ENCODE measurements at regions not wholly inside any gene's neighbourhood (a gene's known extent, or its start where the extent isn't known, plus 50 kb on each side); places are given as distances from the start of the nearest gene placed in this dataset.

- H3K18ac ChIP-seq (ENCODE audit: low read length), result no peak overlapping the region
- no peak overlapping the region for H2BK12ac ChIP-seq (ENCODE audit: low read length)
- no peak for DNase-seq (ENCODE audit: low spot score)
- H2BK5ac ChIP-seq (ENCODE audit: low read length), result no peak overlapping the region
- no peak overlapping the region for H2AFZ ChIP-seq (ENCODE audit: low read length)
- H3K9ac ChIP-seq (ENCODE audit: low read depth, low read length, poor library complexity), result no peak overlapping the region
- H3K4me3 ChIP-seq (ENCODE audit: low read length in 2 of 2), result no peak overlapping the region
- H3K4me2 ChIP-seq (ENCODE audit: insufficient read depth, low read length, poor library complexity, severe bottlenecking), result no peak overlapping the region
- H3K27ac ChIP-seq (replicated peaks; ENCODE audit: low read length), result no peak overlapping the region
- no peaks in the 10 kb centered on the region for H3K4me1 ChIP-seq (ENCODE audit: control insufficient read depth in 2 of 2, insufficient read depth in 1 of 2, low read depth in 1 of 2, low read length in 2 of 2)
- WGBS, 2 donors (ENCODE audit: extremely low coverage in 2 of 2, insufficient read length in 2 of 2, insufficient replicate concordance in 1 of 2), result no CpG with 5 or more reads among the region's 2 CpGs
- H3K27me3 ChIP-seq (ENCODE audit: control insufficient read depth in 3 of 3, insufficient read depth in 3 of 3, low read depth in 1 of 3, low read length in 3 of 3), result peaks cover 0 to 5% (median 0%) of the 10 kb centered on the region in 3 experiments
- H3K4ac ChIP-seq (ENCODE audit: low read length), result no peak overlapping the region
- H2BK120ac ChIP-seq (ENCODE audit: low read depth, low read length), result no peak overlapping the region
- no peak overlapping the region for H2BK15ac ChIP-seq (ENCODE audit: low read length)
- H3K9me3 ChIP-seq (replicated peaks in 1 of 2; ENCODE audit: control insufficient read depth in 2 of 2, insufficient read depth in 1 of 2, low read depth in 1 of 2, low read length in 2 of 2), result no peaks in the 10 kb centered on the region
- no peak overlapping the region for H4K8ac ChIP-seq (ENCODE audit: low read depth, low read length)
- H4K91ac ChIP-seq (ENCODE audit: low read depth, low read length, poor library complexity), result no peak overlapping the region
- H3K14ac ChIP-seq (ENCODE audit: low read length), result no peak overlapping the region
- H2AK5ac ChIP-seq (ENCODE audit: low read depth, low read length), result no peak overlapping the region
- no peak overlapping the region for H3K23ac ChIP-seq (ENCODE audit: low read depth, low read length, poor library complexity)
- H3K79me1 ChIP-seq (ENCODE audit: low read depth, low read length), result no peaks in the 10 kb centered on the region
- H3K36me3 ChIP-seq (replicated peaks in 1 of 2; ENCODE audit: control insufficient read depth in 2 of 2, insufficient read depth in 2 of 2, low read length in 2 of 2), result no peaks in the 10 kb centered on the region
These were observed 164.7 kb downstream of the MZT1 start for GRCh38 chr13:72562686-72563085.

DNA sequence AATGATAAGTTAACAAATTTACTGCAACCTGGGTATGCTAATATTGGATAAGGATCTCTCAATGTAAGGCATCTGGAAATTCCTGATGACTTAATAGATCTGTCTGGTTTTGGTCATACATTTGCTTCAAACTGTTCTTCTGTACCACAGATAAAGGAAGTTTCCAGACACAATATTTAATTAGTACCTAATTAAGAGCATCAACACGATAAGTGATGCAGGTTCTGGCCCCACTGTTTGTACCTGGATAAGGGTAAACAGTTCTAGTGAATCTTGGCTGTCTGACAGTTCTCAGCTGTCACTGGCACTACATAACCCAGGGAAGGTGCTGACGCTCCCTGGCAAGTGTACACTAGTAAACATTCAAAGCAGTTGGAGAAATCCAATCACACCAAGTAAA lies 165.6 kb downstream of the MZT1 start:
- WGBS, 2 donors (ENCODE audit: extremely low coverage in 2 of 2, insufficient read length in 2 of 2, insufficient replicate concordance in 1 of 2), result no CpG with 5 or more reads among the region's 2 CpGs
- Histone ChIP-seq H3K36me3 (replicated peaks in 1 of 2; ENCODE audit: control insufficient read depth in 2 of 2, insufficient read depth in 2 of 2, low read length in 2 of 2) (no peaks in the 10 kb centered on the region), H3K9me3 (replicated peaks in 1 of 2; ENCODE audit: control insufficient read depth in 2 of 2, insufficient read depth in 1 of 2, low read depth in 1 of 2, low read length in 2 of 2) (no peaks in the 10 kb centered on the region), H3K23ac (ENCODE audit: low read depth, low read length, poor library complexity) (no peak overlapping the region), H3K14ac (ENCODE audit: low read length) (no peak overlapping the region), H3K79me1 (ENCODE audit: low read depth, low read length) (no peaks in the 10 kb centered on the region), H2AFZ (ENCODE audit: low read length) (no peak overlapping the region), H2BK5ac (ENCODE audit: low read length) (no peak overlapping the region), H2AK5ac (ENCODE audit: low read depth, low read length) (no peak overlapping the region), H3K27me3 (ENCODE audit: control insufficient read depth in 3 of 3, insufficient read depth in 3 of 3, low read depth in 1 of 3, low read length in 3 of 3) (peaks cover 0 to 5% (median 0%) of the 10 kb centered on the region in 3 experiments), H4K8ac (ENCODE audit: low read depth, low read length) (no peak overlapping the region), H4K91ac (ENCODE audit: low read depth, low read length, poor library complexity) (no peak overlapping the region), H3K4ac (ENCODE audit: low read length) (no peak overlapping the region), H2BK120ac (ENCODE audit: low read depth, low read length) (no peak overlapping the region), H3K27ac (replicated peaks; ENCODE audit: low read length) (no peak overlapping the region), H2BK15ac (ENCODE audit: low read length) (no peak overlapping the region), H3K4me2 (ENCODE audit: insufficient read depth, low read length, poor library complexity, severe bottlenecking) (no peak overlapping the region), H3K4me3 (ENCODE audit: low read length in 2 of 2) (no peak overlapping the region), H2BK12ac (ENCODE audit: low read length) (no peak overlapping the region), H3K4me1 (ENCODE audit: control insufficient read depth in 2 of 2, insufficient read depth in 1 of 2, low read depth in 1 of 2, low read length in 2 of 2) (no peaks in the 10 kb centered on the region), H3K9ac (ENCODE audit: low read depth, low read length, poor library complexity) (no peak overlapping the region), H3K18ac (ENCODE audit: low read length) (no peak overlapping the region)
- DNase-seq (ENCODE audit: low spot score), result no peak

DNA sequence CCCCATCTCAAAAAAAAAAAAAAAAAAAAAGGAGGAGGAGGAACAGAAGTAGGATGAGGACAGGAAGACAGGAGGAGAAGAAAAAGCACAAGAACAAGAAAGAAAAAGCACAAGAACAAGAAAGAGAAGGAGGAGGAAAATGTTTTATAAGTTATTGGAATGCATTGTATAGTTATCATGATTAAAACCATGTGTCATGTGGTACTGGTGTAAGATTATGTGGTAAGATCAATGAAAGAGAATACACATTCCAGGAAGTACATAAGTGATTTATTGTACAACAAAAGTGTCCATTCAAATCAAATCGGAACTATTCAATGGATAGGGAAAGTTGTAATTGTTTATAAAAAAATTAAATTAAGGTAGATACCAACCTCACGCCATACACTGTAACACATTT lies 167.7 kb downstream of the MZT1 start:
- H2BK5ac ChIP-seq (ENCODE audit: low read length), result no peak overlapping the region
- no CpG with 5 or more reads among the region's 2 CpGs for WGBS, 2 donors (ENCODE audit: extremely low coverage in 2 of 2, insufficient read length in 2 of 2, insufficient replicate concordance in 1 of 2)
- H3K36me3 ChIP-seq (replicated peaks in 1 of 2; ENCODE audit: control insufficient read depth in 2 of 2, insufficient read depth in 2 of 2, low read length in 2 of 2), result no peaks in the 10 kb centered on the region
- peaks cover 0 to 5% (median 0%) of the 10 kb centered on the region in 3 experiments for H3K27me3 ChIP-seq (ENCODE audit: control insufficient read depth in 3 of 3, insufficient read depth in 3 of 3, low read depth in 1 of 3, low read length in 3 of 3)
- no peak overlapping the region for H2BK15ac ChIP-seq (ENCODE audit: low read length)
- no peak overlapping the region for H3K9ac ChIP-seq (ENCODE audit: low read depth, low read length, poor library complexity)
- H3K27ac ChIP-seq (replicated peaks; ENCODE audit: low read length), result no peak overlapping the region
- no peak overlapping the region for H3K4me3 ChIP-seq (ENCODE audit: low read length in 2 of 2)
- H3K4me2 ChIP-seq (ENCODE audit: insufficient read depth, low read length, poor library complexity, severe bottlenecking), result no peak overlapping the region
- no peak overlapping the region for H2BK12ac ChIP-seq (ENCODE audit: low read length)
- DNase-seq (ENCODE audit: low spot score), result no peak
- no peaks in the 10 kb centered on the region for H3K79me1 ChIP-seq (ENCODE audit: low read depth, low read length)
- no peaks in the 10 kb centered on the region for H3K4me1 ChIP-seq (ENCODE audit: control insufficient read depth in 2 of 2, insufficient read depth in 1 of 2, low read depth in 1 of 2, low read length in 2 of 2)
- H2AFZ ChIP-seq (ENCODE audit: low read length), result no peak overlapping the region
- no peak overlapping the region for H4K8ac ChIP-seq (ENCODE audit: low read depth, low read length)
- no peak overlapping the region for H4K91ac ChIP-seq (ENCODE audit: low read depth, low read length, poor library complexity)
- no peak overlapping the region for H3K23ac ChIP-seq (ENCODE audit: low read depth, low read length, poor library complexity)
- no peak overlapping the region for H3K18ac ChIP-seq (ENCODE audit: low read length)
- H2BK120ac ChIP-seq (ENCODE audit: low read depth, low read length), result no peak overlapping the region
- no peaks in the 10 kb centered on the region for H3K9me3 ChIP-seq (replicated peaks in 1 of 2; ENCODE audit: control insufficient read depth in 2 of 2, insufficient read depth in 1 of 2, low read depth in 1 of 2, low read length in 2 of 2)
- no peak overlapping the region for H3K14ac ChIP-seq (ENCODE audit: low read length)
- H2AK5ac ChIP-seq (ENCODE audit: low read depth, low read length), result no peak overlapping the region
- no peak overlapping the region for H3K4ac ChIP-seq (ENCODE audit: low read length)

GRCh38 chr13:72556945-72557344 lies 170.5 kb downstream of the MZT1 start:
- Histone ChIP-seq H3K4ac (ENCODE audit: low read length) (no peak overlapping the region), H4K8ac (ENCODE audit: low read depth, low read length) (no peak overlapping the region), H3K9me3 (replicated peaks in 1 of 2; ENCODE audit: control insufficient read depth in 2 of 2, insufficient read depth in 1 of 2, low read depth in 1 of 2, low read length in 2 of 2) (no peaks in the 10 kb centered on the region), H3K79me1 (ENCODE audit: low read depth, low read length) (no peaks in the 10 kb centered on the region), H2BK5ac (ENCODE audit: low read length) (no peak overlapping the region), H4K91ac (ENCODE audit: low read depth, low read length, poor library complexity) (no peak overlapping the region), H3K9ac (ENCODE audit: low read depth, low read length, poor library complexity) (no peak overlapping the region), H3K4me1 (ENCODE audit: control insufficient read depth in 2 of 2, insufficient read depth in 1 of 2, low read depth in 1 of 2, low read length in 2 of 2) (no peaks in the 10 kb centered on the region), H2AFZ (ENCODE audit: low read length) (no peak overlapping the region), H3K36me3 (replicated peaks in 1 of 2; ENCODE audit: control insufficient read depth in 2 of 2, insufficient read depth in 2 of 2, low read length in 2 of 2) (no peaks in the 10 kb centered on the region), H3K18ac (ENCODE audit: low read length) (no peak overlapping the region), H2BK120ac (ENCODE audit: low read depth, low read length) (no peak overlapping the region), H2AK5ac (ENCODE audit: low read depth, low read length) (no peak overlapping the region), H2BK15ac (ENCODE audit: low read length) (no peak overlapping the region), H3K23ac (ENCODE audit: low read depth, low read length, poor library complexity) (no peak overlapping the region), H3K27ac (replicated peaks; ENCODE audit: low read length) (no peak overlapping the region), H3K27me3 (ENCODE audit: control insufficient read depth in 3 of 3, insufficient read depth in 3 of 3, low read depth in 1 of 3, low read length in 3 of 3) (peaks cover 0 to 16% (median 0%) of the 10 kb centered on the region in 3 experiments), H3K4me2 (ENCODE audit: insufficient read depth, low read length, poor library complexity, severe bottlenecking) (no peak overlapping the region), H2BK12ac (ENCODE audit: low read length) (no peak overlapping the region), H3K14ac (ENCODE audit: low read length) (no peak overlapping the region), H3K4me3 (ENCODE audit: low read length in 2 of 2) (no peak overlapping the region)
- DNase-seq (ENCODE audit: low spot score), result no peak
- 100% methylated on average over 1 of the region's 1 CpG; no CpG with 5 or more reads in 1 of the 2 donors for WGBS, 2 donors (ENCODE audit: extremely low coverage in 2 of 2, insufficient read length in 2 of 2, insufficient replicate concordance in 1 of 2)

All from neuronal stem cell (in vitro differentiated cells).